Pons (tissue), 1 donor: ENCODE measurements at regions not wholly inside any gene's neighbourhood (a gene's known extent, or its start where the extent isn't known, plus 50 kb on each side); places are given as distances from the start of the nearest gene placed in this dataset.

Source experiments
- DNase-seq: peaks from one replicate; pipeline ENCODE4 v3.0.0-alpha.2; 2016; ENCODE audit warnings: low spot score

DNA sequence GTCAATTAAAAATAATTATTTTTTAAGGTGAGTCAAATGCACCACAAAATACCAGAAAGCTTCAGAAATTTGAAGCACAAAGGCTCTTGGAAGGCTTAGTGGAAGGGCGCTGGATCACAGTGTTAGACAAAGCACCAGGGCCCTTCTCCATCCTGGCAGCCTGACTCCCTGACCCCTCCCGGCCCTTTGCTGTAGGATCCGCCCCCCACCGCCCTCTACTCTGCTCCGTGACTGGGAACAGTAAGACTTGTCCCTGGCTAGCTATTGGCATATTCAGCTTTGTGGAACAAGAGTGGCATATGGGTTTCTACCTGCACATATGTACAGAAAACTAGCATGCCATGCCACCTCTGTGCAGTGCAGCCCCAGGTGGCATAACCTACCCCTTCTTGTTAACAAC lies 222.1 kb downstream of the SYK start:
- DNase-seq, result no peak

DNA sequence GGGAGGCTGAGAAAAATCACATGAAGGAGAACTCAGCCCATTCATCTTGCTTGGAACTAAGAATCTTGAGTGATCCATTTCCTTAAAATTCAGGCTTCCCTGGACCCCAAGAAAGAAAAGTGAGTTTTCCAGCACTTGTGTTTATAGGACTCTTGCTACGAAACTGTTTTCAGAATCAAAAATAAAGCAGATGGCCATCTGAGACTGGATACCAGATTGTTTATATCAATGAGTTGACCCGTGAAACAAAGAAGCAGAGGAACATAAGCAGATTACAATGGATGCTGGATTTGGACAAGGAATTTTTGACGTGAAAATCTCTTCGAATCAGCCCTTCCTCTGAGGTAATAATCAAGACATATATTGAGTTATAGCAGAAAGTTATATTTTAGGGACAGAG lies 223.2 kb downstream of the SYK start:
- DNase-seq, result no peak

DNA sequence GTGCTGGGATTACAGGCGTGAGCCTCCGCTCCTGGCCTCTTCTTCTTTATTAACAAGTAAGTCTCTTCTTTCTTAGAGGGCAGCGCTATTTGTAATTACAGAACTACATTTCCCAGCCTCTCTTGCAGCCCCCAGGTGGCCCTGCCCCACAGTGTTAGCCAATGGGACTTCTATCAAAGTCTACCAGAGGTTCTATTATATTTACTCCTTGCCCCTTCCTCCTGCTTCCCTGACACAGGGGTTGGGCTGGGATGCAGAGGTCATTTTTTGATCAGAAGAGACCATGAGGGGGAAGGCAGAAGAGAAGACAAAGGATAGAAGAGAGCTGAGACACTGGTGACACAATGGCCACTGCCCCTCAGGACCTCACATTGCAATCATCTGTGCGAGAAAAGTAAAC lies 224.2 kb downstream of the SYK start:
- no peak for DNase-seq

DNA sequence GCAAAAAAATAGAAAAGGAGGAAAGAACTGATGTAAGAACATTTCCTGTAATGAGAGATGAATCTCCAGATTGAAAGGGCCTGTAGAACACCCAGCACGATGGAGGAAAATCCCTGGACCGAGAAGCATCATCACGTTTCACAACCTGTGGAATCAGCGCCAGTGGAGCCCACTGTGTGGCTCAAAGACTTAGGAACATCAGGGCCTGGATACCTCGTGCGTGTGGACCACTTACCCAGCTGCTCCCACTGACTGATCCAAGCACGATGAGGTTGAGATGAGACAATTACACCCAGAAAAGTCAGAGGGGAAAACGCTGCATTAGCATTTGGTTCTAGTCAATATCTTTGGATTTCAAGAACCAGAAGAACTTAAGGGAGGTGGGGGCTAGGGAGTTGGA lies 224.6 kb downstream of the SYK start:
- DNase-seq, result no peak

DNA sequence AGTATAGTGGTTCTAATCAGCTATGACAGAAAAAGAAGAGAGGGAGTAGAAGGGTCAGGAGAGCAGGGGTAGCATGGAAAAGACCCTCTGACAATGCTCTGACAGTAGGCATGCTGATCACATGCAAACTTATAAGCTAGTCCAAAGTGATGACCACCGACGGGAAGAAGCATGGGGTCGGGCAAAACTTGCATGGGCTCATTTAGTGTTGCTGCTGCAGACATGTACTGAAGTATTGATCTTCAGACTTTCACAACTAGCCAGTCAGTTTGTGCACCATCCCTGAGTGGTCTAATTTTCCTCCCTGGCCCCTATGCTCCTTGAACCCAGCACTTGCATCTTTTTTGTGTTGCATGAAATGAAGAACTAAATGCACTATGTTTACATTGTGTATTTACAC lies 225.4 kb downstream of the SYK start:
- DNase-seq, result no peak

DNA sequence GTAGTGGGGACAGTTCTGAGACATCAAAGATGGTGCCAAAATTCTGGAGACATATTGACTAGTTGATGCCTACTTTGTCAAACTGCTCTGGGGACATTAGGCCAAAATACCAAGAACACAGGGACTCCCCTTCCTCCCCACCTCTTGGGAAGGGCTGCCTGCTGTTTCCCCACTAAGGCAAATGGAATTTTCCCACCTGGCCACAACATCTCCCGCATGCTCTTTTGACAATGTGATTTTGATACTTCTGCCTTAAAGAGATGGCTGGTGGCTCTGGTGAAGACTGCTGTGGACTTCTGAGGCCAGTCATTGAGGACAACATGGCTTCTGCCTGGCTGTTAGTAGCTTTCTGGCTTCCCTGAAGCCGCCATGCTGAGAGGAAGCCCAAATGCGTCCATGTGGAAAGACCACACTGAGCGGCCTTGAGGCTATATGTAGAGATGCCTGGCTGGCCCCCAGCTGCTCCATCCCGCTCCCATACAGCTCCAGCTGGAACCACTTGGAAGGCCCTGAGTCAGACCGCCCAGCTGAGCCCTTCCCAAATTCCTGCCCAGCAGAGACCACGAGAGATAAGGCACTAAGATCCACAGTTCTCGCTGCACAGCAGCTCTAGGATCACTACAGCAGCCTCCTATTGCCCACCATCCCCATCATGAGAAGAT lies 226.7 kb downstream of the SYK start:
- DNase-seq, result no peak

DNA sequence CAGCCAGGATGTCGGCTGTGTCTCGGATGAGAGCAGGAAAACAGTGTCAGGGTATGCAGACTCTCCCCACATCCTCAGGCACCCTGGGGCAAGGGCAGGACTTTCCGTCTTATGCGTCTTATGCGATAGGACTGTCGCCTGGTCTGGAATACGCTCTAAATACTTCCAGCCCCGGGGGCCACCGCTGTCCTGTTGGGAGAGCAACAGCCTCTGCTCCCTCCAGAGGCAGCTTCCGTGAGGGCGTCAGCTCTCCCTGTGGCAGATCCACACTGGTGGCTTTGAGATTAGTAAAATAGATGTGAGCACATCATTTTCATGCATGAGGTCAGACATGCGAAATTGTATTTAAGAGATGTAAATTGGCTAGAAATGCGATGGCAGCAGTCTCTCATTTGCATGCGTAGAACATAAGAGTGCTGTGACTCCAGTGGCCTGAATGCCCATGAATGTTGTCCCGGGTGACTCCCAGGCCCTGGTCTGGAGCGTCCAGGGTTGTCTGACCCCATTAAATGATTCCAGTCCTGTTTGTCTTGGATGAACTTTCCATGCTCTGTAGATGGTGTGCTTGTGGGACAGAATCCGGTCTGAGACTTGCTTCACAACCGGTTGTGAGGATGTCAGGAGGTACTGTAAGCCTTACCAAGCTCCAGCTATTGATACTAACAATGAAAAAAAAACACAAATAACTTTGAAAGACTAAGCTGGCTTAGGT lies 228.2 kb downstream of the SYK start:
- no peak for DNase-seq

DNA sequence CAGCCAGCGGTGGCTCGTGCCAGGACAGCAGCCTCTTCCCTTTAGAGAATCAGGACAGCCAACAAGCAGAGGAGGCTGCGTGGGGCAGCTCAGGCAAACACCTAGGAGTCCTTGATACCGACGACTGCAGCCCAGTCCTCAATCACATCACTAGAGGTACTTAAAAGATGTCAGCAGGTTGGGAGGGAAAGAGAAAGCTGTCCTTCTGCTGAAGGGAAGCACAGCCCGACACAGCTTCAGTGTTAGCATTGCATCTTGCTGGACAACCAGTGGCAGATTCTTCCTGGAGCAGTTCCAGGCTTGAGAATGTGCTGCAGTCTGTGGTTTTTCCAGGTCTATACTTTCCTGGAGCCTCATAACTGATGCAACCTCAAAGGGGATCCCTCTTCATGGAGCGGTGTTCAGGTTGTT lies 230.5 kb downstream of the SYK start:
- DNase-seq, result no peak

DNA sequence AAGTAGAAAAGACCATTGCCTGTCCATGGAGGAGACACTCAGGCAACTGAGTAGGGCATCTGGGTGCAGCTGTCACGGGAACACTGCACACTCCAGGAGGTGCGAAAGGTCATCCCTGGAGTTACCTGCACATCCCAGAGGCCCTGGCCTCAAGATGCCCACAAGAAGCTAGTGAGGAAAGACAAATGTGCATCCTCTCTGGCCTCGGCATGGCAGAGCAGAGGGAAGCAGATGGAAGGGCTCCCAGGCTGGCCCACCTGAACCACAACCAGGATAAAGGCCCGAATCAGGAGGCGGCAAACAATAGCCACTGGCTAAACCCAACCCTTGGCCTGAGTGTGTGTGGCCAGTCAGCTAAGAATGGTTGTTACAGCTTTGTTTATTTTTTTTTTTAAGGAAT lies 231.7 kb downstream of the SYK start:
- DNase-seq, result no peak

DNA sequence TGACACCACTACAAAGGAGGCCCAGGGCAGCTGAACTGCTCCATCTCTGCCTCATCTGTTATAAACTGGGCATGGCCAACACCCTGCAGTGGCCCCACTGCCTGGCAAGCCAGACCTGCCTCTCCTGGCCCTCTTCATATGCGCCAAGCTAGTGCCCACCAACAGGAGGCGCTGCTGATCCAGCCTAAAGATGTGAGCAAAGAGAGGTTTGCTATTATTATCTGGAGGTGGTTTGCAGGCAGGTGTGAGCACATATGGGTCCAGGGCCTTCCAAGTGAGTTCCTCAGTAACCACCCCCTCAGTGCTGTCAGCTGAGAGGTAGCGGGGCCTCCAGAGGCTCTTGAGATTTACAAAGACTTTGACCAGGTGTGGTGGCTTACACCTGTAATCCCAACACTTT lies 232.2 kb downstream of the SYK start:
- no peak for DNase-seq

DNA sequence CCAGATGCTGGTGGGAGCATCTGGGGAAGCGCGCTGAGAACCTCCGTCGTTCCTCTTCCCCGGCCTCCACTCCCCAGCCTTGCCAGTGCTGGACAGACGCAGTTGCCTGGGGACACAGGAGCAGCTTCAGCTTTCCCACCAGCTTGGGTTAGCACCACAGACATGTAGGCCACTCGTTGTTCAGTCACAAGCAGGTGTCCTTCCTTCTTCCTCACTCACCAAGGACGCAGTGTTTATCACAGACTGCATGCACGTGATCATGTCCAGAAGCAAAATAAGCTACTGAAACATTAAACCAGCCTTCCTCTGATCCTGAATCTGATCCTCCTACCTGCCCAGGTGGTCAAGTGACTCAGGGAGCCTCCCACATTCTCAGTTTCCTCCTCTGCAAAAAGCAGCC lies 232.9 kb downstream of the SYK start:
- DNase-seq, result no peak

DNA sequence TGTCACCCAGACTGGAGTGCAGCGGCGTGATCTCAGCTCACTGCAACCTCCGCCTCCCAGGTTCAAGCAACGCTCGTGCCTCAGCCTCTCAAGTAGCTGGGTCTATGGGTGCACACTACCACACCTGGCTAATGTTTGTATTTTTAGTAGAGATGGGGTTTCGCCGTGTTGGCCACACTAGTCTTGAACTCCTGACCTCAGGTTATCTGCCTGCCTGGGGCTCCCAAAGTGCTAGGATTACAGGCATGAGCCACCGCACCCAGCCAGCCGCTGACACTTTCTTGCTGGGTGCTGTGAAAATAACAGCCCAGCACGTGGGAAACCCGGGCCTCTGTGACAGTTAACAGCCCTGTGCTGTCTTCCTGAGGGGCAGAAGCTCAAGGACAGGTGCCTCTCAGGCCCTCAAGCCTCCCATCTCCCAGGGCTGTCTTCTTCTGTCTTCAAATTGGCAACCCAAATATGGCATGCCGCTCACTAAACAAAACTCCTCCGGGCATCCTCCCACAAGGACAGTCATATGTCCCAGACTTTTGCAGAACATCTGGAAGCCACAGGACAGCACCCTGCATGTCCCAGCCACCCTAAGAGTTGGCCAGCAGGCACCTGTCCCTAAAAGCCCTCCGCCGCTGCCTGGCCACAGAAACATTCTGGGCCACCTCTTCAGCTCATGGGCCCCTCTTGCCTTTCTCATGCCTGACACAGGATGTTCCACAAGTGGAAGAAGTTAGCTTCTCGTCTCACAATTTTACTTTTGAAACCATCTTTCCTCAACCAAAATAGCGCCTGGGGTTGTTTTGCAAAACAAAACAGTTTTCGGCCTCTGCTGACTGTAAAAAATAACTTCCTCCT lies 233.6 kb downstream of the SYK start:
- no peak for DNase-seq

DNA sequence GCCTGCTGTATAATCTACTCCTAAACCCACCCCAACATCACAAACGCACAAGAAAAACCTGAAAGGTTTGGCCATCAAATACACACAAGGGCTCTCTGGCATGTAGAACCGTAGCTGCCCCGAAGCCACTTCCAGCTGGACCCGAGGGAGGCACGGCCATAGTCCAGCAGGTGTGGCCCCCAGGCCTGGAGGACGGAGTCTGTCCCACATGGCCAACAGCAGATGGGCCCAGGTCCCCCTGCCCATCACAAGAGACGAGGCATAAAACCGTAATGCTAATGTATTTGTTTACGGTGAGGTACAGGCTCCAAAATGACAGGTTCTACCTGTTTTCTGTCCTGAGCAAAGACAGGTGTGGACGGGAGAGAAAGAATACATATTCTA lies 234.2 kb downstream of the SYK start:
- no peak for DNase-seq

DNA sequence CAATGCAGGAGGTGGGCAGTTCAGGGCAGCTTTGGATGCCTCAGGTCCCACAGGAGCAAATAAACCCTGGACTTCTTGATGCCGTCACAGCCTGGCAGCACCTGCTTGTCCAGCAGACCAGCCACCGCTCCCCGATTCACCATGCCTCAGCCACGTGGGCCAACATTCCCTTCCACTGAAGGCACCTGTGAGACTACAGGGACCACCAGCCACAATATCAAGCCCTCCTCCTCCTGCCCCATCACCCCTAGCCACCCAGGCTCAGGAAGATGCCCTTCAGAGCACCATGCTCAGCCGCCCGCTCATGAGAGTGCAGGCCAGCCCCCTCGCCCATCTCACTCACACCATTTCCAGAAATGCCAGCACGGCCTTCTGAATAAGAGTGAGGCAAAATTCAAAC lies 234.7 kb downstream of the SYK start:
- DNase-seq, result no peak

DNA sequence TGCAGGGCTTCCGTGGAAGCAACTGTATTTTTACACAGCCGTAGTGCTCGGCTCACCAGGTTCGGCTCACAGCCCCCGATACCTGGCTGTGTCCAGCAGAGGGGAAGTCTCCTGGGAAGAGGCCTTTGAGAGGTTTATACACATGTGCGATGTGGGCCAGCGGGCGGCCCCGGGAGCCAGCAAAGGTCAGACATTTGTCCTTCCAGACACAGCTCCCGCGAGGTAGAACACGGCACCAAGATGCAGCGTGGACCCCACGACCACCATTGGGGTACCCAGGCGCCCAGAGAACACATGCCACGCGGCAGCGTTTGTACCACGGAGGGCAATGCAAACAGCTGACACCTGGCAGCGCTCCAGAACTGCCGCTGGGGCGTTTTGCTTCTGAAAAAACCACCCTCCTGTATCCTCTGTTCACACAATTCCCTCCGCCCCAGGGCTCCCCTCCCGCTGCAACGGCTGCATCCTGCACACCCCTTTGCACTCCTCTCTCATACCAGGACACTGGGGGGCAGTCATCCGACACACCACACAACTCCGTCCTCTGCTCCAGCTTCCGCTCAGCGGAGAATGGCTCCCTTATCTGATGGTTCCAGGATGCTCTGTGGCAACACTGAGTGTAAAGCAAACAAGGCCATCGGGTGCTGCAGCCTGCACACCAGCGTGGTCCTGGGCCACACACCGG lies 235.3 kb downstream of the SYK start:
- DNase-seq, result peak; percentile 88

DNA sequence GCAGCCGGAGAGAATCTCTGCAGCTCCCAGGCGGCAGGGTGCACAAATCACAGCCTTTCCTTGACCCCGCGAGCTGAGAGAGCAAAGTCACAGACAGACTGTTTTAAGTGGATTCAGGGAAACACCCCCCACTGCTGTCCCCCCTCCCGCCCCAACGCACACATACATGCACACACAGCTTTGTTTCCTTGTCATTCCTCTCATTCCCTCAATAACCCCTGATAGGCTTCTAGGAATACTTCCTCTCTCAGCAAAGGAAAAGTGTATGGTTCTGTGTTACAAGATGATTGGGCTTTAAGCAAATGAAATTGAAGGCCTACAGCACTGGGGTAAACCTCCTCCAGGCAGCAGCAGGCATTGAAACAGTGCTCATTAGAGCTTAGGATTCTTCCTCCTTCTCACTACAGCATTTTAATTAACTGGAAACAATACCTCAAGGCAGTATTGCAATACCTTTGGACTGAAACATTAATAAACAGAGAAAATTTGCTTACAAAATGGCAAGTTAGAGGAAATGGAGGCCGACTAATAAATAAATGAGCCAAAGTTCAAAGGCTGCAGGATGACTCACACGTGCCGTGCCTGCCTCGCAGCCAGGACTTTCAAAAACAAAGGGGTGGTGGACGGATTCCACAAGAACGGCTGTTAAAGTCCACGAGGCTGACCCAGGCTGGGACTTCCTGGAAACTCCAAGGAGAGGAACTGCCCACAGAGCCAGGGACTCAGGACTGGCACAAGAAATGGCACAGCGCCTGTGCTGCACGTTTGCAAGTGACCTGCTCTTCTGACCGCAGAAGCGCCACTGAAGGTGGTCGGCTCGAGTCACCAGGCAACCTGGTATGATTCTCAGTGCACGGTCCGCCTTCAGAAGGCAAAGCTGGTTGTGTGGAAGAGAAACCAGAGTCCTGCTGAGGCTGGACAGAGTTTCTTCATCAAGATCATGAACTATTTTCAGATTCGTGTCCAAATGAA lies 236.2 kb downstream of the SYK start:
- DNase-seq, result peak; percentile 22

DNA sequence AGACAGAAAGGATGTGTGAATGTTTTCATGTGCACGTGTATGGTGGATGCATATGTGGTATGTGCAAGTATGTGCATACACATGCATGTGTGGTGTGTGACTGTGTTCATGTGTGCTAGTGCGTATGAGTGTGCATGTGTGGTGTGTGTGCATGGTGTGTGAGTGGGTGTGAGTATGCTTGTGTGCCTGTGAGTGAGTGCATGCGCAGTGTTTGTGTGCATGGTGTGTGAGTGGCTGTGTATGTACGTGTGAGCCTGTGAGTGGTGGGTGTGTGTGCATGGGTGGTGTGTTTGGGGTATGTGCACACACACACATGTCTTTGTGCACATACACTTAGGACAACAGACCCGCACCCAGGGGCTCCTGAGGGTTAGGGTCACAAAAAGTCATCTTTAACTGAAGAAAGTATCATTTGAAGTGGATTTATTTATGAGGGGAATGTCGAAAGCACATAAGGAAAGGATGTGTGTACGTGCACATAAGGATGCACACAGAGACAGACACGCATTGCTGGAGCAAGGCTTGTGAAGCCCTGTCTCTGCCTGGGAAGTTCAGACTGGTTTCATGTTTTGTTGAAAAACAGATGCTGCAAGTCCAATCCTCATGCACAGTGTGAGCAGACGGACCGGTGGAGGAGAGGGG lies 237.0 kb downstream of the SYK start:
- no peak for DNase-seq

DNA sequence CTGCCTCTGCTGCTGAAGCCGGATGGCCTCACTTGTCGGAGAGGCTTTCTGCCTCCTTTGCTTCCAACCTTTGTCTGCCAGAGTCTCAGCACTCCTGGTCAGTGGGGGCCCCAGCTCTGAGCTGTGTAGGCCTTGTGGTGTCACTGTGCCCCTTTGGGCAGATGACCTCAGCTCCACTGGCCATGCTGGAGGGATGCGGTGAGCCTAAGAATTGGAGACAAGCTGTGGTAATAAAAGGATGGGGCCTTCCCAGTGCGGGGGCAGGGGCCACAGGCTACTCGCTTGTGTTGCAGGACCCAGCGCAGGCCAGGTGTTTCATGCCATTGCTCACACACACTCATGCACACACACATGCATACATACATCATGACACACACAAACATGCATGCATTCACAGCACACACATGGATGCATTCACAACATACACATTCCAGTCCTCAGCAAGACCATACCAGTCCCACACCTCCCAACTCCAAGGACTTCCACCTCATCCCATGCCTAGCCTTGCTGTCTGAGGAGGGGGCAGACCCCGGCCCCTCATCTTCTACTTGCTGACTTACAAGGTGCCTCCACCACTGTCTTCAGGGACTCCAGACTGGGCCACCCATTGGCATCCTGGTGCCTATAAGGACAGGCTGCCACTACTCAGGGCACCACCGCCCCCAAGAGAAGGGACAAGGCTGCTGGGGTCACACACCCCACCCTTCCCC lies 237.7 kb downstream of the SYK start:
- DNase-seq, result no peak

DNA sequence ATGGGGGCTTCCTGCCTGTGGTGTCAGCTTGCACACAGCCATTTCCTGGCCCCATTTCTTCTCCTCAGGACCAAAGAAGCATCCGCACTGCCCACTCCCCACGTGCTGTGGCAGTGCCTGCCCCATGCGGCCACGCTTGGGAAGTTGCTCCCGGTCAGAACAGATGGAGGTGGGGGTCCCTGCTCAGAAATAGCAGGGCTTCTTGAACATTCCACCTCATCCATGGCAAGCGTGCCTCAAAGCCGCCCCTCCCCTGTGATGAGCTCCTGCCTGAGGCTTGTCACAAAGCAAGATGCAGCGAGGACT lies 238.2 kb downstream of the SYK start:
- no peak for DNase-seq
